IPS DF 6.9 (cell line): ENCODE measurements at regions not wholly inside any gene's neighbourhood (a gene's known extent, or its start where the extent isn't known, plus 50 kb on each side); places are given as distances from the start of the nearest gene placed in this dataset.

ENCODE experiments used
- DNase-seq: peaks from one replicate; pipeline ENCODE4 v3.0.0-alpha.2; 2013; ENCODE audit warnings: low read depth, low spot score
- H3K27ac ChIP-seq: one replicate; pipeline ENCODE4 v1.5.1; 2013; ENCODE audit warnings: low read length, control low read depth
- H3K27me3 ChIP-seq: 2 replicates; pipeline ENCODE4 v1.6.1; 2013; ENCODE audit warnings: mild to moderate bottlenecking, low read length; ENCODE audit not compliant: control insufficient read depth, insufficient read depth
- H3K36me3 ChIP-seq: 2 replicates; pipeline ENCODE4 v1.6.1; 2013; ENCODE audit warnings: low read length; ENCODE audit not compliant: control insufficient read depth, insufficient read depth
- H3K4me1 ChIP-seq: 2 replicates; pipeline ENCODE4 v1.6.1; 2013; ENCODE audit warnings: low read length; ENCODE audit not compliant: control insufficient read depth, insufficient read depth
- H3K4me3 ChIP-seq: 2 replicates; pipeline ENCODE4 v1.5.1; 2013; ENCODE audit warnings: mild to moderate bottlenecking, low read length
- H3K9me3 ChIP-seq: 2 replicates; pipeline ENCODE4 v1.6.1; 2013; ENCODE audit warnings: low read length, inconsistent platforms; ENCODE audit not compliant: control insufficient read depth, insufficient read depth
- WGBS: extraction: QIAGEN DNeasy Blood & Tissue Kit; methylation state at CpG from one replicate; pipeline ENCODE4 v1.1.7; 2013; ENCODE audit warnings: mixed read lengths, missing lambda C conversion rate; ENCODE audit not compliant: insufficient read length, insufficient coverage; 5-methylcytosine and 5-hydroxymethylcytosine counted together

DNA sequence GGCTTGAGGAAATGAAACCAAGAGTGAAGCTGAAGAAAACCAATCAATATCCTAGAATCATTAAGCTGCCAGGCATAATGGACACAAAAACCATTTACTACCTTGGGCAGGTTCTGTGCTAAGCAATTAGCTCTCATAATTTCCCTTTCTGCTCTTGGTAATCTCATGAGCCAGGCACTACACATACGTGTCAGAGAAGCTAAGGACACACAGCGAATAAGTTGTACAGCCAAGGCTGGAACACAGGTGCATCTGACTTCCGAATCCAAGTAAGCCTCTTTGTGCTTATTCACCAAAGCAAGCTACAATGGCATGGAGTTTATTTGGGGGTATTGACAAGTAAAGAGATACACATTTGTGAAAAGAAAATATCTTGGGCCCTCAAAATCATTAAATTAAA is 1343.9 kb upstream of the MIR17HG start:
- Histone ChIP-seq H3K36me3 (no peaks in the 10 kb centered on the region), H3K9me3 (no peaks in the 10 kb centered on the region), H3K27me3 (no peaks in the 10 kb centered on the region), H3K4me3 (no peak overlapping the region), H3K27ac (no peak overlapping the region), H3K4me1 (no peaks in the 10 kb centered on the region; the same call in 1 of the 2 replicates)
- DNase-seq: no peak
- WGBS: no CpG with 5 or more reads among the region's 3 CpGs

GRCh38 chr13:90008707-90009149 is 1338.8 kb upstream of the MIR17HG start:
- H3K36me3 ChIP-seq: no peaks in the 10 kb centered on the region
- H3K4me1 ChIP-seq: no peaks in the 10 kb centered on the region
- peak; percentile 13 for DNase-seq
- no peak overlapping the region for H3K27ac ChIP-seq
- no CpG with 5 or more reads among the region's 7 CpGs for WGBS
- H3K27me3 ChIP-seq: no peaks in the 10 kb centered on the region
- no peak overlapping the region for H3K4me3 ChIP-seq
- no peaks in the 10 kb centered on the region for H3K9me3 ChIP-seq

DNA sequence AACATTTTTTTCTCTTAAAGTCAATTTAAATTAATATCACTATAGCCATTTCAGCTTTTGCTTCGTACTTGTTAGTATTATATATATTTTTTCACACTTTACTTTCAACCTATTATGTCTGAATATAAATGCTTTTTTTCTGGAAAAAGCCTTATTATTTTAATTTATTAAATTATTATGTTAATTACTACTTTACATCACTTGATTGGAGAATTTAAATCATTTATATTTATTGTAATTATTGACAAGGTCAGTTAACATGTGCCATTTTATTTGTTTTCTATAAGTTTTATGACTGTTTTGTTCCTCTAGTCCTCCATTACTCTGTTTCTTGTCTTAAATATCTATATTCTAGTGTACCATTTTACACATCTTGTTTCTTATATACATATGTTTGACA is 1333.4 kb upstream of the MIR17HG start:
- DNase-seq: no peak
- Histone ChIP-seq H3K27ac (no peak overlapping the region), H3K27me3 (no peaks in the 10 kb centered on the region), H3K4me1 (no peaks in the 10 kb centered on the region), H3K4me3 (no peak overlapping the region), H3K36me3 (no peaks in the 10 kb centered on the region), H3K9me3 (no peaks in the 10 kb centered on the region)
- WGBS: no CpG with 5 or more reads among the region's 1 CpG

- no CpG with 5 or more reads among the region's 3 CpGs for WGBS
- H3K9me3 ChIP-seq: no peaks in the 10 kb centered on the region
- DNase-seq: no peak
- no peaks in the 10 kb centered on the region for H3K27me3 ChIP-seq
- H3K27ac ChIP-seq: no peak overlapping the region
- no peak overlapping the region for H3K4me3 ChIP-seq
- H3K4me1 ChIP-seq: no peaks in the 10 kb centered on the region
- H3K36me3 ChIP-seq: no peaks in the 10 kb centered on the region
These were observed 1331.7 kb upstream of the MIR17HG start for GRCh38 chr13:90015565-90016507.

DNA sequence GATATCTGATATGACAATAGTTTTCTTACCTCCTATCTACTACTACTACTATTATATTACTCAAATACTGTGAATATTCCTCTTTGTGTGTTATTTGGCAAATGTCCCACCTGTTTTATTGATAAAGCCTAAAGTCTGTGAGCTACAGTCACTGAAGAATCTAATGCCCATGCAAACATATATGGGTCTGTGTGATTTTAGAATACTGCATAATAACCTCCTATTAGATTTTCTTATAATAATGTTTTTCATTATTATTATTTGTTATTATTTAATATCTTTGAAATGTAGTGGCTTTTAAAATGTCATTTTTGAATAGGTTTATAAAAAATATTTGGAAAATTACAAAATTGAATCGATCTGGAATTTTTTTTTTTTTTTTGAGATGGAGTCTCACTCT is 1330.8 kb upstream of the MIR17HG start:
- H3K9me3 ChIP-seq: no peaks in the 10 kb centered on the region
- H3K27ac ChIP-seq: no peak overlapping the region
- no peak for DNase-seq
- H3K36me3 ChIP-seq: no peaks in the 10 kb centered on the region
- H3K4me1 ChIP-seq: no peaks in the 10 kb centered on the region
- H3K4me3 ChIP-seq: no peak overlapping the region
- WGBS: 100% methylated on average over 1 of the region's 1 CpG
- no peaks in the 10 kb centered on the region for H3K27me3 ChIP-seq

GRCh38 chr13:90020536-90021070 is 1326.9 kb upstream of the MIR17HG start:
- DNase-seq: no peak
- Histone ChIP-seq H3K4me3 (no peak overlapping the region), H3K36me3 (no peaks in the 10 kb centered on the region), H3K9me3 (no peaks in the 10 kb centered on the region), H3K27me3 (no peaks in the 10 kb centered on the region), H3K4me1 (no peaks in the 10 kb centered on the region), H3K27ac (no peak overlapping the region)
- no CpG with 5 or more reads among the region's 3 CpGs for WGBS

DNA sequence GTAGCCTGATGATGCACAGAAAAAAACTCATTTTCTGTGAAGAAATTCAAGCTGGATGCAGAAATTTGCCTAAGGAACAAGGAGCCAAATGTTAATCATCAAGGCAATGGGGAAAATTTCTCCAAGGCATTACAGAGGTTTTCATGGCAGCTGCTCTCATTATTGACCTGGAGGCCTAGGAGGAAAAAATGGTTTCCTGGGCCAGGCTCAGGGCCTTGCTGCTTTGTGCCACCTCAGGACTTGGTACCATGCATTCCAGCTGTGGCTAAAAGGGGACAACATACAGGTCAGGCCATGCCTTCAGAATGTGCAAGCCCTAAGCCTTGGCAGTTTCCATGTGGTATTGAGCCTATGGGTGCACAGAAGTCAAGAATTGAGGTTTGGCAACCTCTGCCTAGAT is 1320.1 kb upstream of the MIR17HG start:
- Histone ChIP-seq H3K36me3 (no peaks in the 10 kb centered on the region), H3K9me3 (peaks cover 2% of the 10 kb centered on the region; the same call in 1 of the 2 replicates), H3K4me1 (no peaks in the 10 kb centered on the region), H3K27me3 (no peaks in the 10 kb centered on the region), H3K27ac (no peak overlapping the region), H3K4me3 (no peak overlapping the region)
- DNase-seq: no peak

DNA sequence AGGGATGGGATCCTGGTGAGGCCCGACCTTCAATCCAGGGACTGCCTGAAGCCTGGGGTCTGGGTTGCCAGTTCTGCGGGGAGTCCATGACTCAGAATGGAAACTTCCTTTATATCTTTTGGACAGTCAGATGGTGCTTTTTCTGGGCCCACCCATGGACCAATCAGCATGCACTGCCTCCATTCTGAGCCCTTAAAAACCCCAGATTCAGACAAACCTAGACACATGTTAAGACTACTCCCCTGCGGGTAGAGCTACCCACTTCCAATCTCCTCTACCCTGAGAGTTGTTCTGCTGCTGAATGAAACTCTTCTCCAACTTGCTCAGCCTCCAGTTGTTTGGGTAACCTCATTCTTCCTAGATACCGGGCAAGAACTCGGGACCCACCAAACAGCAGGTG is 1315.2 kb upstream of the MIR17HG start:
- no peaks in the 10 kb centered on the region for H3K36me3 ChIP-seq
- WGBS: no CpG with 5 or more reads among the region's 5 CpGs
- no peak overlapping the region for H3K27ac ChIP-seq
- no peak overlapping the region for H3K4me3 ChIP-seq
- H3K27me3 ChIP-seq: no peaks in the 10 kb centered on the region
- H3K9me3 ChIP-seq: peaks cover 2% of the 10 kb centered on the region; the same call in 1 of the 2 replicates
- DNase-seq: no peak
- no peaks in the 10 kb centered on the region for H3K4me1 ChIP-seq

- Histone ChIP-seq H3K36me3 (no peaks in the 10 kb centered on the region), H3K9me3 (no peaks in the 10 kb centered on the region), H3K4me3 (no peak overlapping the region), H3K27ac (no peak overlapping the region), H3K4me1 (no peaks in the 10 kb centered on the region), H3K27me3 (no peaks in the 10 kb centered on the region)
- no peak for DNase-seq
- no CpG with 5 or more reads among the region's 14 CpGs for WGBS
These were observed 1314.5 kb upstream of the MIR17HG start for GRCh38 chr13:90032841-90033493.

DNA sequence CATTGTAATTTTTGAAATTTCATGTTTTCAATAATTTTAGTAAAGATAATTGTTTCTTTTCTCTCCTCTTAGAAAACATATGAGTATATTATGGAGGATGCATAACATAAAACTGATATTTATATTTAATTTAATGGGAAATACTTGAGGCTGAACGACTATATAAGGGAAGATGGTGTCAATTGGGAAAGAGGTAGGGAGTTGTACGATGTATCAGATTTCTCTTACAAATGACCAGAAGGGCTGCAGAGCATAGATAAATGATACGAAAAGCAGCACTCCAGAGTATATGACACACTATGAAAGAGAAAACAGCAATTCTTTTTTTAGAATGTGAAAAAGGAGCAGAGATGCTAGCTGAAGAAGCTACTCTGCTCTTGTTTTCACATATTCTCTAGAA is 1308.0 kb upstream of the MIR17HG start:
- Histone ChIP-seq H3K27ac (no peak overlapping the region), H3K9me3 (no peaks in the 10 kb centered on the region), H3K4me1 (no peaks in the 10 kb centered on the region), H3K4me3 (no peak overlapping the region), H3K27me3 (no peaks in the 10 kb centered on the region), H3K36me3 (no peaks in the 10 kb centered on the region)
- 100% methylated on average over 1 of the region's 3 CpGs for WGBS
- no peak for DNase-seq
